GM18498 (cell line): ENCODE measurements at regions not wholly inside any gene's neighbourhood (a gene's known extent, or its start where the extent isn't known, plus 50 kb on each side); places are given as distances from the start of the nearest gene placed in this dataset.
"Not testable (repeated sequence)": the region's sequence is repeated elsewhere in the genome, so short reads cannot be mapped to it uniquely, and the experiment has no call there.

ENCODE experiments used
- ATAC-seq: cut with Tn5 transposase; IDR thresholded peaks from one replicate; pipeline ENCODE4 v1.9.1; 2021; ENCODE audit warnings: mild to moderate bottlenecking, moderate library complexity; ENCODE audit not compliant: unreplicated experiment

DNA sequence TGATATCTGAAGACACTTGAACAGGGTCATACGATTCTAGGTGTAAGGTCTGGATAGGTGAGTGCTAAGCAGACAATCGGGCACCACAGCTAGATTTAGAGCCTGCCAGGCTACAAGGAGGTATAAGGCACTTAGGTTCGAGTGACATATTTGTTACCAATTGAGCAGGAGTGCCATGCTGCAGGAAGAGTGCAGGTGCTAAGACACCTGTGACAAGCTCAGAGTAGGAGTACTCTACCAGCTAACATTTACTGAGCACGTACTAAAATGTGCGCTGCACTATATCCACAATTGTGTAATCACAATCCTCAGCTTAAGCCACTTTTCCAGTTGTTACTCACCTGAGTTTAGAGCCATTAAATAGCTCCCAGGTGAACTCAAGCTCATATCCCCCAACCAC, 227.8 kb upstream of the MOCS1 start:
- no peak for ATAC-seq

DNA sequence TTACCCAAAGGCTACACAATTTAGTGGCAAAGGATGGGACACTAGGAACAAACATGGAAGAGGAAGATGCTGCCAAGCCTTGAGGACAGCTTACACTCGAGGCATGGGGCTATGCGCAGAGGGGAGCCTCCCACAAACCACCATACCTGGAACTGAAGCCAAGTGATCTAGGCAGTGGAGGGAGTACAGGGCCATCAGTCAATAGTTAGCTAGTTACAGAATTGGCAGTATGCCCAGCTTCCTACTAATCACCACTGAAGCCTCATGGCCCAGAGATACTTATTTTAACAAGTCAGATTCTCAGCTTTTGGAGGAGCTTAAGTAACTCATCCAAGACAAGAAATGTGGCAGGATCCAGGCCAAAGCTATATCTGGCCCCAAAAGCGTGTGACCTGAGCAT, 226.6 kb upstream of the MOCS1 start:
- ATAC-seq: no peak

DNA sequence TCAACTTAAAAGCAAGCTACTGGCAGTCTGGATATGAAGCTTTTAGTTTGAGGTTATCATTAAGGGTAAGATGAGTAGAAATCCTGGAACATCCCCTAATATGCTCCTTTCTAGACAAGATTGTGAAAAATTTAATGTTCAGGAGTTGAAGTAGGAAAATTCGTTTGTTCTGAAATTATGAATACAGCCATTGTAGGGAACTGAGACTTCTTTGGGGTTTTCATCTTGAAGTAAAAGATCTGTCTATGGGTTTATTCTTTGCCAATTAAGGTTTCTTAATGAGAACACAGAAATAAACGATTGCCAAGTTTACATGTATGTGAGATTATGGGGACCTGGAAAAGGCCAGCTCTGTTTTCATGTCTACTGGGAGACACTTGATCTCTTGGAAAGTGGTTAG, 225.6 kb upstream of the MOCS1 start:
- no peak for ATAC-seq

DNA sequence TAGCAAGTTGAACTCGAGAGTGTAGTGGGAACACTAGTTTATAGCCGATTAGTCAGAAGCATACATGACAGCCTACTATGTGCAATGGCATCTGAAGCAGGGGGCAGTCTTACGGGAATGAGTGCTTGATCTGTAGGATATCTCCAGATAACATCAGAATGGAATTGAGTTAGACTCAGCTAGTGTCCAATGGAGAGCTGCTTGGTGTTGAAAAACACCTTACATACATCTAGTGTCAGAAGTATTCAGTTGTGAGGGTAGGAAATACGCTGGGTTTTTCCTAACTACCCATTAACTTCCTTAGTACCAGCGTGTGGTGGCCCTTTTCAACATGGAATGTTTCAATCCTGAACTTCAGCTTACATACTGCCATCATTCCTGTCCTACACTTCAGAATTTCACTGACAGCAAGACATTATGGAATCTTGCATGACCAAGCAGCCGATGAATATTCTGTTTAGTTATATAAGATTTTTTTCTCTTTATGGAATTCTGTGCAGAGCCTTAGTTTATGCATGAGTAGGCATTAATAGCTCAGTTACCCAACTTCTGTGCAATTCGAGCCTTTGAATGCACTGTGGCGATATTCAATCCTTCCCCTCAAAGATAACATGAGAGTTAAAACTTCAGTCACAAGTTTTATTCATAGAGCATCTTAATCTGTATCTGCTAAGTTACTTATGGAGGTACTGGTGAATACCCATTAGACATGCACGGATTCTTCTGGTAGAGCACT, 218.6 kb upstream of the MOCS1 start:
- no peak for ATAC-seq

DNA sequence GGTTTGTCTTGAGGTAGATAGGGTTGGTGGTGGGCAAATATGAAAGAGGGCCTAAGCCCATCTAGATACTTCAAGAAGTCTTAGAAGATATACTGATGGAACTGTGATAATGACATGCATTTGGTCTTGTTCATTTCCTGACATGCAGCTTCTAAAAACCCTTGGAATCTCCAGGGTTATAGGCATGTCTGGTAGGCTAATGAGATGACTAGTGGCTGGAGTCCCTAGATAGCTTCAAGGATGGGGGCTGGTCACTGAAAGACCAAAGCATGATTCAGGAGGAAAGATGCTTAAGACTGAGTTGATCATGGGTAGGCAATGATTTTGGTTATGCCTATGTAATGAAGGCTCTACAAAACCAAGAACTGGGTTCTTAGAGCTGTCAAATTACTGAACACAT, 217.9 kb upstream of the MOCS1 start:
- ATAC-seq: no peak

DNA sequence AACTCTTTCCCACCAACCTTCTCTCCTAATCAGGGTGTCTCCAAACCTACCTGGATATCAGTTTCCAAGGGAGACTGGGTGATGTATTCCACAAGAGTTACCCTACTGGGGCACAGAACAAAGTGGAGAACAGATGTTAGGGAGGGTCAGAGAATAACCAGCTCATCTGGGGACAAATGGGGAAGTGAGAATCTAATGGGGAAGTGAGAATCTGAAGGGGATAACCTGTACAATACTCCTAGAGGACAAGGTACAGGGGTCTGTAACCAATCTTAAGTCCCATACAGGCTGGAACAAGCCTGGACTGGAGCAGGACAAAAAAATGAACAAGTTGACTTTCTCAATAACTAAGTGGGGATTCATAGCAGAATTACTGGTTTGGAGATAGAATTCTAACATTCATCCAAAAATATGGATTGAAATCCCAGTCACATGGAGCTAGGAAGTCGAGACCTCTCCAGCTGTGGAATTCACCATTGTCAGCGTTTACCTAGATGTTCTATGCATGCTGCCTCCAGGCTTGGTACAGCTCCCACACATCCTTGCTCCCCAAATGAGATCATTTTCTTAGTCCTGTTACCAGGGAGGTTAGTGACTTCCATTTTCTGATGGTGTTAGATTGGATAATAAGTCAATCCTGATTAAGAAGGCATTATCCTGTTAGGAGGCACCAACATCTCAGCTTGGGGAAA, 214.8 kb upstream of the MOCS1 start:
- peak; percentile 96 for ATAC-seq

DNA sequence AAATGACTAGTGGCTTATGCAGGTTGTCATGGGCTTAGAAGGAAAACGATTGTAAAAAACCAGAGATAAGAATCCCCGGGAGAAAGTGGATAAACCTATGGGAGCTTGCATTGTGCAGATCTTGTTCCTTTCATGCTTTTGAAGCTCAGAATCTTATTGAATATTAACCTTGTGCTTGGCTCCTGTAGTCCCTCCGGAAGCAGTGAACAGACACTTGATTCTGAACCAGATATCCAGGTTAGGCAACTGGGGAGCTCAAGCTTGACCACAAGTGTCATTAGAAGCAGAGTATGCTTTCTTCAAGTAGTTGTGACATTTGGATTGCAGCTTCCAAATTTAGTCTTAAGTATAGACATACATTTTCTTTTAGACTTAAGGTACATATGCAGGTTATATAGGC, 212.6 kb upstream of the MOCS1 start:
- no peak for ATAC-seq

DNA sequence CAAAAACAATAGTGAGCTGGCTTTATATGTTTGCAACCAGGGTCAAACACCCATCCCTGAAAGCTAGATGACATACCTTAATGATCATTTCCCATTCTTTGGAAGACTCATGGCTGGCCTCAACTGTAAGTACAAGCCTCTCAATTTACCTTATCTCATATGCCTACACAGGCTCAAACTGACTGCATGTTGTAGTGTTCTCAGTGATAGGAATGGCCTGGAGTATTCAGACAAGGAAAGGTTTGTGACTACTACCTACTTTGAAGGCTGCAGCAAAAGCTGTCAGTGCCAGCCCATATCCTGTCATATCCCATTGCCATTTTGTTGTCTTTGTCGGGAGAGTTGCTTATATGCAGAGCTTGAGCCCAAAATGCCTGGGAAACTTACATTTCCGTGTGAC, 205.2 kb upstream of the MOCS1 start:
- no peak for ATAC-seq

DNA sequence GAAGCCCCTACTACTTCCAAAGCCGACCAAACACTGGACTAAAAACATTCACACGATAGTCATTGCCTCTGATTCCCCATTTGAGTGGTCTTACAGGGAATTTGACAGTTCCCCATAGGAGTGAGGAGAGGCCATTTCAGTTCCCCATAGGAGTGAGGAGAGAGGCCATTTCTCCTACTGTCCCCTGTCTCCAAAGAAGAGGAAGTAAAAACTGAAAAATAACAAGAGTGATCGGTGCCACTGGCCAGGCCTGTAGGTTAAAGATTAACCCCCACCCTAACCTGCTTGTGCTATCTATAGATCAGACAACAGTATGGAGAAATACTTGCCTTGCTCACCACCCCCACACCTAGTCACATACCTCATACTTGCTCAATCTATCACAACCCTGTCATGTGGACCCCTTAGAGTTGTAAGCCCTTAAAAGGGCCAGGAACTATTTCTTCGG, 204.0 kb upstream of the MOCS1 start:
- peak; percentile 63 for ATAC-seq

DNA sequence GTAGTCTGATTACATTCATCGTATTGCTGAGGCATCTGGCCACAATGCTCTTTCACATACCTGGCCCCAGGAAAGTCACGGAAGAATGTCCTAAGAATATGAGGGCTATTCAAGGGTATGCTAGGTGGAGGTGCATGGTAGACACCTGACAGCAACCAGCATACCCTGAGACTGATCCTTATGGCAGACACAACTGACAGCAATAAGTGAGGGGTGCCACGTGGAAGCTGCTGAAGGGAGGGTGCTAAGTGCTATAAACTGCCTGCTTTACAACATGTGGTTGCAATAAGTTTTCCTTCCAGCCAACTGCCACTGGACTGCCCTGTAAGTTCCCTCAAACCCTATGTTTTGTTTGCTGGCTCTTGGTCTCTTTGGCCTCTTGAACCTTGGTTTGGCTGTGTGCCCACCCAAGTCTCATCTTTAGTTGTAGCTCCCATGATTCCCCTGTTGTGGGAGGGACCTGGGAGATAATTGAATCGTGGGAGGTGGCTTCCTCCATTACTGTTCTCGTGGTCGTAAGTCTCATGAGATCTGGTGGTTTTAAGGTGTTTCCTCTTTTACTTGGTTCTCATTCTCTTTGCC, 201.3 kb upstream of the MOCS1 start:
- no peak for ATAC-seq

DNA sequence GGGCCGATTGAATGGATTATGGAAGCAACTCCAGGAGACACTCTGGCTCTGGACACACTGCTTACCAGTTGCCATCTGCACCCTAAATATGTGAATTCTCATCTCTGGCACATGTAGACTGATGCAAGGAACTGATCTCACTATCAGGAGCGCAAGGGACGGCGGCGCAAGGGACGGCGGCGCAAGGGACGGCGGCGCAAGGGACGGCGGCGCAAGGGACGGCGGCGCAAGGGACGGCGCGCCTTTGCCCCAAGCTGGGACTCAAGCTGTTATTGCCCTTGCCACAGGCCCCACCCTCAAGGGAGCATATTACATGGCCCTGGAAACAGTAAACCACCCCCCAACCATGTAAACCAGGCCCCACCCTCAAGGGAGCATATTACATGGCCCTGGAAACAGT, 199.7 kb upstream of the MOCS1 start:
- ATAC-seq: not testable (repeated sequence)

DNA sequence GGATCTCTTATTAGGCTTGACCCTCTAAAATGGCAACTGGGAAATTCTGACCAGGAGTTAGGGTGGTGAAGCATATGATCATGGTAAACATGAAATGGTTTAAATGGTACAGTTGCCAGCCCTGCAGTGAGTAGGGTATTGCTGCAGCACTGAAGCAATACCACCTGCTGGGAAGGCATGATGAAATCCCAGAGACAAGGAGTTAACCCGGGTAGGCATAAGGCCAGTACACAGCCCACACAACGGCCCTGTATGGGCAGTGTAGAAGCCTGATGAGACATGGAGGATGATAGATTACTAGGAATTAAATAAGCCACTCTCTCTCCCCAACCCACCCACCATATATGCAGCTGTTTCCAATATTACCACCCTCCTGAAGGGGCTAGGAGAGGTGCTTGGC, 197.4 kb upstream of the MOCS1 start:
- ATAC-seq: no peak

DNA sequence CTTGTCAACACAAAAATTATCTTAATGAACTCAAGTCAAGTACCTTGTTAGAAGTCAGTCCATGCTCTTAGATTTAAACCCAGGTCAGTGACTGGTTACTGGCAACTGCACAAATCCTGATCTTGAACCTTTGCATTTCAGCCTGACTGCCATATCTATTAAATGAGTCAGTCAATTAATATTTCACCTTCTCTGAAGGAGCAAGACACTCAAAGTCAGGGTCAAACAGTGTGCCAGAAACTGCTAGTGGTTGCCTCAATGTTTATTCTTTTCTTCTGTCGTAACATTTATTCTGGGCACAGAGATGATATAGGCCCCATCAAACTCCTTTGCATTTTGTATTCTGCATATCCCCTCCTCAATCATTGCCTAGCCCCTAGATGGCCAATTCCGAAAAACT, 193.9 kb upstream of the MOCS1 start:
- ATAC-seq: no peak

DNA sequence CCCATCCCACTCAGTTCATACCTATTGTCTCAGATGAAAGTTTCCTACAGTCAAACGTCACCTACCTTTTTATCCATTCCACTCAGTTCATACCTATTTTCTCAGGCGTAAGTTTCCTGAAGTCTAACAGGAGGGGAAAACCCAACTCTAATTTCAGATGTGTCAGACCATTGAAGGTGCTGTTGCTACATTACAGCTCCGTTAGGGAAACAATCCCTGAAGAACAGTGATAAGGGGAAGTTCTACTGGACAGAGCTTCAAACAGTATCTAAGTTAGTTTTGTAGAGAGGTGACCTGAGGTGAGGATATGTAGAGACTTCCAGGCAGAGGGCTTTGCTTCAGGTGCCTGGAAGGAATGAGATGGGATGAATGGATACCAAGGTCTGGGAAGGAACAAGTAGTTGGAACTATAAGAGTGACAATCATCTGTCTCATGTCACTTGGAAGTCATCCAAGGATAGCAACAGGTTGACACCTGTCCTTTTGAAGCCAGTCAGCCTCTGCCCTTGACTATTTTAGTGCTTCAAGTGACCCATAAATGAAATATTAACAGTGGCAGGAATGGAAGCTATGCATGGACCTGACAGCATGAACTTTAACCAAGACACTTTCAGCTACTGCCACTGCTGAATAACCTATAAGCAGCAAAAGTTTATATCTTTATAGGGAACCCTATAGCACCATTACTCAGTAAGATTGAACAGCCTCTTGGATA, 191.6 kb upstream of the MOCS1 start:
- ATAC-seq: no peak

DNA sequence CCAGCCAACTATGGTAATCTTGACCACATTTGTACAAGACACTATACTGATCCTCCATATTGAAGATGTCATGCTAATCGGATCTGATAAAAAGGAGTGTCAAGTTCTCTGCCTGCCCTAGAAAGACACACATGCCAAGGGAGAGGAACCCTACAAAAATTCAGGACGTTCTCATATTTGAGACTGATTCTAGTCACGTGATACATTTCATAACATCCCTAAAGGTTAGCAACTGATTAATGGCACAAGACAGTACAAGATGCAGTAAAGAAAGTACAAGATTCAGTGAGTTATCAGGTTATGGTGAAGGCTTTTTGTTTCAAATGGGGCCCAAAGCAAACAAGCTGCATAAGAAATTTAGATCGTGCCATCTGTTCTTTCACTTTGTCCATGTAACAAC, 190.7 kb upstream of the MOCS1 start:
- no peak for ATAC-seq

DNA sequence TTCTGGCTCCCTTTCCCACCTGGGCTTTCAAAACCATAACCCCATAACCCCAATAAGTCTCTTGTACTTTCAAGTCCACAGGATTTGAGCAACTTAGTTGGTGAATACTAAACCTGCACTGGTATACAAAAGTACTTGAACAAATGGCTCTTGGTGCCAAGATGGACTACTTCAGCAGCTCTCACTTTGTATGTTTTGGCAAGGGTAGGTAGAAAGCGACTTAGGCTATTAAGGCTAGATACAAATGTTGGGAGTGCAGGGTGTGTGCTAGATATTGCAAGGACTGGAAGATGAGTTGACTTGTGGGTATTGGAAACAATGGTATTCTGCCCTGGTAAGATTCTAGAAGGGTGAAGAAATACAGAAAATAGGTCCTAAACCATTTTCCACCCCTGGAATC, 182.6 kb upstream of the MOCS1 start:
- no peak for ATAC-seq

DNA sequence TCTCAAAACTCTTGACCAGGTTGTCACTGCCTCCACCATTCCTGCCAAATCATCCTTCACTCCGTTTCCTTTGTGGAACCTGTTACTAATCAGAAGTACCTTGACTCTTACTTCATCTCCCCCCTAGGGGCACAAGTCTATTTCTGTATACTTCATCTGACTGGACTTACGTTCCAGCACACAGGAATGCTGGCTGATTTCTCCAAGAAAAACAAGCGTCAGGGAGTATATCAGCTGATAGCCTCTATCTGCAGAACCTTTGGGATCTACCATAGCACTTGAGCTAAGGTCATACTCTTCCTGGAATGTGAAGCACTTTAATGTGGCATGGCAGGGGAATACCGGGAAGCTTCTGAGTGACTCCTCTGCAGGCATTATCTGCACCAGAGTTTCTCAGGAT, 178.1 kb upstream of the MOCS1 start:
- ATAC-seq: no peak

DNA sequence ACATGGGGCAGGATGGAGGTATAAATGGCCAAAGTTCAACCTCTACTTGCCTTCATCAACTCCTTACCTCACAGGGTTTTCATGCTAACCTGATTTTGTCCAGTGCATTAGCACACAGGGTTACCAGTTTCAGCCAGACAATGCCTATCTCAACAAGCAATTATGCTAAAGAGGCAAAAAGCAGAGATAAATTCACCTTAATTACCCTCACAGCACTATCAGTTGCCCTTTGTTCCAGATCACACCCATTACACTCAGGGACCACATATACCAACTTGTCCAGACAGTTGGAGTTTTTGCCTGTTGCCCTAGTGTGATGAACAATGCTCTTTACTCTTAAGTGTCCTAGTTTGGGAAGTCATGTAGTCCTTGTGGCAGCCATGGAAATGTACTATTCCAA, 174.5 kb upstream of the MOCS1 start:
- ATAC-seq: no peak

DNA sequence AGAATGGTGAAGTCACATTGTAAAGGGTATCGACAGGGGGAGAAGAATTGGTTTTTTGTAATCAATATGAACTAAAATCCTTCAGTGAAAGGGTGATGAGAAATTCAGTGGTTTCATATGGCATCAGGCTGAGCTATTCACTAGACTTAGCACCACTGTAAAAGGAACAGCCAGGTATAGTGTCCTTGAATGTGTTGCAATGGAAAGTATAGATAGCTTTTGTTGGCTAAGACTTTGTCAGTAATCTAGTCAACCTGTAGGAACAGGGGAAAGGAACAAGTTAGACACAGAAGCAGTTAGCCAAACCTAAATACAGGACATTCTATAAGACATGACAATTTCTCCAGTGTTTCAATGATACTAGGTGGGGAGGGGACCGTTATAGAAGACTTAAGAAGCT, 172.6 kb upstream of the MOCS1 start:
- no peak for ATAC-seq

DNA sequence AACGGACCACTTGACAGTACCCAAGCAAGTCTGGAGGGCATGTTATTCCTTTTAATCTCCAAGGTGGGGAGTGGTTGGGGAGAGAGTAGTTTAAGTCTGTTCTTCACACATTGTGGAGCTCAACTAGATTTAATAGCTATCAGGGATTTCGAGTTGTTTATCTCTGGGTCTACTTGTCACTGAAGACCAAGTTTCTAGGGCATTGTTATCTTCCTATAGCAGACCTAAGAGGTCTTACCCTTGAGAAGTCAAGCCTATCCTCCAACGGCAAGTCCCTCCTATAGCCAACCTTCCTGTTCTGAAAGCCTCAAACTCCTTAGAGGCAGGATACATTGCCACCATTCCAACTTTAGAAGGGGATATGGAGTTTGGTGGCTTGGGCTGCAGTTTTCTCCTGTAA, 164.5 kb upstream of the MOCS1 start:
- ATAC-seq: no peak

DNA sequence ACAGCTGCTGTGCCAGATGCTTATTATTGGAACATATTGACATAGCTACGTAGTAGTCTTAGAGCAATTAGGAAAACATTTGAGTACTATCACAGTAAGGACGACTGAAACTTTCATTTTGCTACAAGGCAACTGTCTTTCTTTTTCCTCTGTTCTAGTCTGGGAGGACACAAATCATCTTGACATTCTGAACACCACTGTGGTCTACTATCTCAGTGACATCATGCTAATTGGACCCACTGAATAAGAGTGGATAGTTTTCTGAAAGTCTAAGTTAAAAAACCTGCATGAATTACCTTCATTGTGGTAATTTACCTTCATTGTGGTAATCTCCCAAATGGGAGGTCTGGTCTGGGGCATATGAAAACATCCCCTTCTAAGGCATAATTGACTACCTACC, 163.3 kb upstream of the MOCS1 start:
- no peak for ATAC-seq
